ENCODE measurements at regions not wholly inside any gene's neighbourhood (a gene's known extent, or its start where the extent isn't known, plus 50 kb on each side); places are given as distances from the start of the nearest gene placed in this dataset.
"Not testable (repeated sequence)": the region's sequence is repeated elsewhere in the genome, so short reads cannot be mapped to it uniquely, and the experiment has no call there.

DNA sequence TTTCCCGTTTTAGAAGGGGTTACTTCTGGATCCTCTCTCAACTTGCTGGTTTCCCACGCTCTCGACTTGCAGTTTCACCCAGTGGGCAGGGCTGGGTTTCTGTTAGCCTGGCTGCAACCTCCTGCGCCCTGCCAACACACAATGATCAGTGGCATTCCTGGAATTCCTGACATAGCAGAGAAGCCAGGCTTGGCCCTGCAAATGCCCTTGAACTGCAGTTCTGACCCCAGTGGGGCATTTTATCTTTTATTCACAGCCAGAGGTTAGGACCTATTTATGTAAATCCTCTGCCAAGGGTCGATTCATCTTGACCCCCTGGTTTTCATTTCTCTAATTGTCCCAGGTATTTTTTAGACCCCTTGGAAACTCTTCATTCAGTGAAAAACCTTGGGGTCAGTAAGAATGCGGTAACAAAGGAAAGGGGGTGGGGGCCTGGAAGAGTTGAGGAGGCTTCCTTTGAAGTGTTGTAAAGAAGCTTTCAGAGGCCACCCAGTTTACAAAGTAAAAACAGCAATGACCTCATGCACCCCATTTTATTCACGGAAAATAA is 217.6 kb downstream of the ZNF674 start:
- DNase-seq (ENCODE audit: low read depth, low spot score) = no peak

DNA sequence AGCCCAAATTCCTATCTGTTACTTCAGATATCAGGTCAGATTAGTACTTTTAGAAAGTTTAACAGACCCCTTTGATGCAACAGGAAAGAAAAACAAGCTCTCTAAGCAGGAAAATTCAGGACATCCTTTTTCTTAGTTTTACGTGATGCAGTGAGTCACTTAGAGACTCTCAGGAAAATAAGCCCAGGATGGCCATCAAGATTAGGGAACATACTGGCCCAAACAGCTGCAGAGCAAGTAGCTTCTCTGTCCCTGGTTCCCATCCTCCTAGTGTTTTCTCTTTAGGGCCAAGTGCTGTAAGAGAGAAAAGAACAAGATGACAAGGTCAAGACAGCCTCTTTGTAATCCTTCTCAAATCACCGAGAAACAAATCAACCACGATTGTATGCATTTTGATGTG is 219.1 kb downstream of the ZNF674 start:
- Histone ChIP-seq H3K27me3 (ENCODE audit: control insufficient read depth, insufficient read depth, low read length) (no peaks in the 10 kb centered on the region), H3K9me3 (ENCODE audit: control insufficient read depth, insufficient read depth, low read length) (no peaks in the 10 kb centered on the region), H3K4me3 (ENCODE audit: low read depth, low read length) (no peak overlapping the region), H3K27ac (ENCODE audit: low read depth, low read length) (no peak overlapping the region)
- TF ChIP-seq, protein P1, sequence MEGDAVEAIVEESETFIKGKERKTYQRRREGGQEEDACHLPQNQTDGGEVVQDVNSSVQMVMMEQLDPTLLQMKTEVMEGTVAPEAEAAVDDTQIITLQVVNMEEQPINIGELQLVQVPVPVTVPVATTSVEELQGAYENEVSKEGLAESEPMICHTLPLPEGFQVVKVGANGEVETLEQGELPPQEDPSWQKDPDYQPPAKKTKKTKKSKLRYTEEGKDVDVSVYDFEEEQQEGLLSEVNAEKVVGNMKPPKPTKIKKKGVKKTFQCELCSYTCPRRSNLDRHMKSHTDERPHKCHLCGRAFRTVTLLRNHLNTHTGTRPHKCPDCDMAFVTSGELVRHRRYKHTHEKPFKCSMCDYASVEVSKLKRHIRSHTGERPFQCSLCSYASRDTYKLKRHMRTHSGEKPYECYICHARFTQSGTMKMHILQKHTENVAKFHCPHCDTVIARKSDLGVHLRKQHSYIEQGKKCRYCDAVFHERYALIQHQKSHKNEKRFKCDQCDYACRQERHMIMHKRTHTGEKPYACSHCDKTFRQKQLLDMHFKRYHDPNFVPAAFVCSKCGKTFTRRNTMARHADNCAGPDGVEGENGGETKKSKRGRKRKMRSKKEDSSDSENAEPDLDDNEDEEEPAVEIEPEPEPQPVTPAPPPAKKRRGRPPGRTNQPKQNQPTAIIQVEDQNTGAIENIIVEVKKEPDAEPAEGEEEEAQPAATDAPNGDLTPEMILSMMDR (IDR thresholded peaks at IDR 0.05; ENCODE audit: low read depth, low read length) = no peak
- no peak for DNase-seq (ENCODE audit: low read depth, low spot score)
- POLR2A ChIA-PET = no interaction called here
- CTCF ChIA-PET = no interaction called here

More for the DNA sequence above, 217.6 kb downstream of the ZNF674 start:
- Histone ChIP-seq H3K4me3 (ENCODE audit: low read depth, low read length) (no peak overlapping the region), H3K27ac (ENCODE audit: low read depth, low read length) (no peak overlapping the region), H3K9me3 (ENCODE audit: control insufficient read depth, insufficient read depth, low read length) (no peaks in the 10 kb centered on the region), H3K27me3 (ENCODE audit: control insufficient read depth, insufficient read depth, low read length) (no peaks in the 10 kb centered on the region)
- TF ChIP-seq, protein P1 (IDR thresholded peaks at IDR 0.05; ENCODE audit: low read depth, low read length) = no peak
- ChIA-PET CTCF (no interaction called here), POLR2A (no interaction called here)

DNA sequence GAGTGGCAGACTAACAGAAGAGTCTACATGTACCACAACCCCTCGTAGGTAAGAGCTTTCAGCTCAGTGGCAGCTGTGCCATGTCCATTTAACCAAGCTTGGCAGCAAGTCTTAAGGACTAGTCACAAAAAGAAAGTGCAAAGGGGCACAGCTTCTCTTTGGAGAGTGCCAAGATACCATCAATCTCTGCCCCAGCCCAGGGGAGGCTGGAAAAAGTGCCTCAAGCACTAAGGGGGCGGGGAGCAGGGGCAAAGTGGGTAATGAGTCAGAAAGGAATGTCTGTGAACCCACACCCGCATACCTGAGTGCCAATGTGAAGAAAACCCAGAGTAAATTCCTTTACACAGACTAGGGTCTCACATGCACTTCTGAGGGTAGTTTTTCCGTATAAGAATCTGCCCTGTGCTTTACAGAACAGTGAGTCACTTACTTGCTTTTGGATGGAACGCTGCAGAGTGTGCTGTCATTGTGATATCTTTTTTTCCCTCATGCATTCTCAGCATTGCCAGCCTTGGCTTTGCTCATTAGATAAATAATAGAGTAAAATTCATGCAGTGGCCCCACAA is 219.8 kb downstream of the ZNF674 start:
- ChIA-PET CTCF (no interaction called here), POLR2A (no interaction called here)
- Histone ChIP-seq H3K27me3 (ENCODE audit: control insufficient read depth, insufficient read depth, low read length) (no peaks in the 10 kb centered on the region), H3K9me3 (ENCODE audit: control insufficient read depth, insufficient read depth, low read length) (no peaks in the 10 kb centered on the region), H3K4me3 (ENCODE audit: low read depth, low read length) (no peak overlapping the region), H3K27ac (ENCODE audit: low read depth, low read length) (peak overlapping the region; percentile 31)
- peak; percentile 1 for DNase-seq (ENCODE audit: low read depth, low spot score)
- TF ChIP-seq, protein P1 (IDR thresholded peaks at IDR 0.05; ENCODE audit: low read depth, low read length) = no peak

DNA sequence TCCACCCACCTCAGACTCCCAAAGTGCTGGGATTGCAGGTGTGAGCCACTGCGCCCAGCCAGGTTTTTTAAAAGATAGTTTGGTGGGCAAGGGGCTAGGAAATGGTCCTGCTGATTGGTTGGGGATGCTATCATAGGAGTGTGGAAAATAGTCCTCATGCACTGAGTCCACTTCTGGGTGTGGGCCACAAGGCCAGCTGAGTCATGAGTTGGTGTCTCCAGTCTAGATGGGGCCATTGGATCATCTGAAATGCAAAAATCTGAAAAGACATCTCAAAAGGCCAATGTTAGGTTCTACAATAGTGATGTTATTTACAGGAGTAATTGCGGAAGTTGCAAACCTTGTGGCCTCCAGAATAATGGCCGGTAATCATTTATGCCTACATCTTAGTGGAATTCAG is 221.1 kb downstream of the ZNF674 start:
- CTCF ChIA-PET = no interaction called here
- Histone ChIP-seq H3K27me3 (ENCODE audit: control insufficient read depth, insufficient read depth, low read length) (no peaks in the 10 kb centered on the region), H3K4me3 (ENCODE audit: low read depth, low read length) (no peak overlapping the region), H3K9me3 (ENCODE audit: control insufficient read depth, insufficient read depth, low read length) (no peaks in the 10 kb centered on the region), H3K27ac (ENCODE audit: low read depth, low read length) (no peak overlapping the region)
- POLR2A ChIA-PET = no interaction called here
- no peak for DNase-seq (ENCODE audit: low read depth, low spot score)
- TF ChIP-seq, protein P1 (IDR thresholded peaks at IDR 0.05; ENCODE audit: low read depth, low read length) = no peak

DNA sequence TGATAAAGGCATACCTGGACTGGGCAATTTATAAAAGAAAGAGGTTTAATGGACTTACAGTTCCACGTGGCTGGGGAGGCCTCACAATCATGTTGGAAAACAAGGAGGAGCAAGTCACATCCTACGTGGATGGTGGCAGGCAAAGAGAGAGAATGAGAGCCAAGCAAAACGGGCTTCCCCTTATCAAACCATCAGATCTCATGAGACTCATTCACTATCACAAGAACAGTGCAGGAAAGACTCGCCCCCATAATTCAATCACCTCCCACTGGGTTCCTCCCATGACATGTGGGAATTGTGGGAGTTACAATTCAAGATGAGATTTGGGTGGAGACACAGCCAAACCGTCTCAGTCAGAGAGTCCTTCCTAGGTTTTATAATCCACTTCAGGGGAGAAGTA is 222.3 kb downstream of the ZNF674 start:
- DNase-seq (ENCODE audit: low read depth, low spot score); POLR2A ChIA-PET; H3K4me3 ChIP-seq (ENCODE audit: low read depth, low read length); H3K27me3 ChIP-seq (ENCODE audit: control insufficient read depth, insufficient read depth, low read length); CTCF ChIA-PET; H3K9me3 ChIP-seq (ENCODE audit: control insufficient read depth, insufficient read depth, low read length); H3K27ac ChIP-seq (ENCODE audit: low read depth, low read length): not testable (repeated sequence)

All from AG04450 (cell line).